GM10266 (cell line): ENCODE measurements at regions not wholly inside any gene's neighbourhood (a gene's known extent, or its start where the extent isn't known, plus 50 kb on each side); places are given as distances from the start of the nearest gene placed in this dataset.

Experiments used
- DNase-seq: peaks from one replicate; pipeline ENCODE4 v3.0.0; 2012; ENCODE audit errors: extremely low spot score
- TF ChIP-seq, protein P1 (sequence below): IDR thresholded peaks from 2 replicates; pipeline ENCODE4 v1.5.1; 2012; ENCODE audit warnings: mild to moderate bottlenecking, low read depth; ENCODE audit not compliant: control insufficient read depth, insufficient read depth; ENCODE audit errors: missing control alignments

- TF ChIP-seq, protein P1, sequence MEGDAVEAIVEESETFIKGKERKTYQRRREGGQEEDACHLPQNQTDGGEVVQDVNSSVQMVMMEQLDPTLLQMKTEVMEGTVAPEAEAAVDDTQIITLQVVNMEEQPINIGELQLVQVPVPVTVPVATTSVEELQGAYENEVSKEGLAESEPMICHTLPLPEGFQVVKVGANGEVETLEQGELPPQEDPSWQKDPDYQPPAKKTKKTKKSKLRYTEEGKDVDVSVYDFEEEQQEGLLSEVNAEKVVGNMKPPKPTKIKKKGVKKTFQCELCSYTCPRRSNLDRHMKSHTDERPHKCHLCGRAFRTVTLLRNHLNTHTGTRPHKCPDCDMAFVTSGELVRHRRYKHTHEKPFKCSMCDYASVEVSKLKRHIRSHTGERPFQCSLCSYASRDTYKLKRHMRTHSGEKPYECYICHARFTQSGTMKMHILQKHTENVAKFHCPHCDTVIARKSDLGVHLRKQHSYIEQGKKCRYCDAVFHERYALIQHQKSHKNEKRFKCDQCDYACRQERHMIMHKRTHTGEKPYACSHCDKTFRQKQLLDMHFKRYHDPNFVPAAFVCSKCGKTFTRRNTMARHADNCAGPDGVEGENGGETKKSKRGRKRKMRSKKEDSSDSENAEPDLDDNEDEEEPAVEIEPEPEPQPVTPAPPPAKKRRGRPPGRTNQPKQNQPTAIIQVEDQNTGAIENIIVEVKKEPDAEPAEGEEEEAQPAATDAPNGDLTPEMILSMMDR: no peak
- no peak for DNase-seq
Measured at GRCh38 chr2:224111576-224111975, 72.5 kb upstream of the SERPINE2 start.

- TF ChIP-seq, protein P1: no peak
- DNase-seq: no peak
Measured at GRCh38 chr2:224110811-224111210, 71.7 kb upstream of the SERPINE2 start.

DNA sequence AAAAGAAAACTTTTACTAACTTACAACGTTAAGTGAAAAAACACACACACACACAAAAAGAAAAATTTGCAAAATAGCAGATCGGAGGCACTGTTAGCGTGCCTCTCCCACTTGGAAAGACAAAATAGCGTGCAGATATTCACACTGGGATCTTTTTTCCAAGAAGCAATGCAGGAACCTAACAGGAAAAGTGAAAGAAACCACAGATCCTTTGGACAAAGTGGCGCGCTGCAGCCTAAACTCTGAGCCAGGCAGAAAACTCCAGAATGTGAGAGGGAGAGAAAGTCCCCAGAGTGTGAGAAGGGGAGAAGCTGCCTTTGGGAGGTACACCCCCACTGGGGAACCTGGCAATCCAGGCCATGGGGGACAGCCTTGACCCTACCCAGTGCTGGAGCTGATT is 70.7 kb upstream of the SERPINE2 start:
- TF ChIP-seq, protein P1: no peak
- DNase-seq: no peak

DNA sequence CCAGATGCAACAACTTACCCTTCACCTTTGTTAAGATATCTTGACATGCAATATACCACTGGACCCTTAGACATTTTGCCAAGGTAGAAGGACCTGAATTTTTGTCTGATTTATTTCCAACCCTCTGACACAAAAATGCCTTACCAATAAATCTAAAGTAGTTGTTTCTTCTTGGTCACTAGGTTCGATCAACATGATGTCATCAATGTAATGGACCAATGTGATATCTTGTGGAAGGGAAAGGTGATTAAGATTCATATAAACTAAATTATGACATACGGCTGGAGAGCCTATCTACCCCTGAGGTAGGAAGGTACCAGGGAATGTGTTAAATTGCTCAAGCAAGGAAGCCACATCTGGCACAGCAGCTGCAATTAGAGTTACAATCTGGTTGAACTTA is 67.7 kb upstream of the SERPINE2 start:
- DNase-seq: no peak
- TF ChIP-seq, protein P1: no peak

DNA sequence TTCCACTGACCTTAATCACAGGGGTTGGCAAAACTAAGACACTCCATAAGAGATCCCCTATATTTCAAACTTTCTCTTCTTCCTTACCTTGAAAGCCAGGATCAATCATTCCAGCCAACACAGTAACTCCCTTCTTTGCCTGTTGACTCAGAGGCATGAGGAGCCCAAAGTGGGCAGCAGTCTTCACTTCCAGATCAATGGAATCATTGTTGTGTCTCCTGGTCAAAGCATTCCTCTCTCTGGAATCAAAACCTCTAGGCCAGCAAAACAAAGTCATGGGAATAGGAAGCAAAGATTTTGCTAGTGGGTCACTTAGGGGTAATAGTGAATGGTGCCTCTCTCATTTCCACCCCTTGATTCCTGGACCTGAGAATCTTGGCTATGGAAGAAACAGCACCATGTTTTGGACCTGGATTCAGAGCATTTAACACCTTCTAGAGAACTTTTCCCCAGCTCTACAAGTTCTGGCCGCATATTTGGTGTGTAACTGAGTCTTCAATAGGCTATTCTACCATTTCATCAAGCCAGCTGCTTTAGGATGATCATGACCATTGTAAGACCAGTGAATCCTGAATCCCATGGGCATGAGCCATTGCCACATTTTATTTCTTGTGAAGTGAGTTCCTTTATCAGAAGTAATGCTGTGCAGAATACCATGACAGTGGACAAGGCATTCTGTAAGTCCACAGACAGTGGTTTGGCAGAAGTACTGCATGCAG is 65.7 kb upstream of the SERPINE2 start:
- no peak for DNase-seq
- TF ChIP-seq, protein P1: no peak

- no peak for DNase-seq
- TF ChIP-seq, protein P1: no peak
Measured at GRCh38 chr2:224103651-224104050, 64.6 kb upstream of the SERPINE2 start.

DNA sequence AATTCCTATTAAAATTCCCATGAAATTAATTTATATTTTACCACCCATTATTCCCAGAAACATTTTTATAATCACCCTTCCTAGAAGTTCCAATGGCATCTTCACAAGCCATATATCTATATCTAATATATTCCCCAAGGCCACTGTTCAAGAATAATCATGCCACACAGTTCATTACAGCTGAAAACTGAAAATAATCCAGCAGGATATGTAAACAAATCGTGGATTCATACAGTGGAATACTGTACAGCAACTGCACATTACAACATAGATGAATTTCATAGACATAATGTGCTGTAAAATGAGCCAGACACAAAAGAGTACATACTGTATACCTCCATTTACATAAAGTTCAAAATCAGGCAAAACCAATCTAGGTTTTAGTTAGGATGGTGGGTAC is 63.9 kb upstream of the SERPINE2 start:
- TF ChIP-seq, protein P1: no peak

More for the DNA sequence above, 63.9 kb upstream of the SERPINE2 start:
- DNase-seq: no peak
